ENCODE measurements at regions not wholly inside any gene's neighbourhood (a gene's known extent, or its start where the extent isn't known, plus 50 kb on each side); places are given as distances from the start of the nearest gene placed in this dataset.
A peak's percentile ranks its signal among the peaks of the same experiment; 100 is the strongest.
"Not testable (repeated sequence)": the region's sequence is repeated elsewhere in the genome, so short reads cannot be mapped to it uniquely, and the experiment has no call there.

DNA sequence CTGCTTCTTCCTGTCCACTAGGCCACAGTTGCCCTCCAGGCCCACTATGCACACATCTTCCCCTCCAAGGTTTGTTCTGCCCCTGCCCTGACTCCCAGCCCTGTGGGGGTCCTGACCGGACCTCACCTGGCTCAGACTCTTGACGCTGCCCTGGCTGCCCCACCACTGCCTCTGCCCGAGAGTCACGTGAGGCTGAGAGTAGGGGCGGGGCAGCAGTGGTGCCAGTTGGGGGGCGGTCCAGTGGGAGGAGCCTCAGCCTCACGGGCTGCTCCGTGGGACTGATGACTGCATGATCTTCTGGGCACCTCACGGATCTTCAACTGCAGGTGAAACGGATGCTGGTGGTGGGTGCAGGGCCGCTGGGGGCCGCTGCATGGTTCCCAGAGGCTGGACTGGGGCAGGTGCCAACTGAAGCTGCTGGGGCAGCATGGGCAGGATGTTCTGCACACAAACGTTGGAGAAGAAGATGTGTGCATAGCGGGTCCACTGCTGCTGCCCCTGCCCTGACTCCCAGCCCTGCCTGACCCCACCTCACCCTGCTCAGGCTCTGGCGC lies 77.6 kb downstream of the HHIPL2 start:
- ATAC-seq; intact Hi-C loops (cut with DNase I); DNase-seq (ENCODE audit: missing footprints): not testable (repeated sequence)

DNA sequence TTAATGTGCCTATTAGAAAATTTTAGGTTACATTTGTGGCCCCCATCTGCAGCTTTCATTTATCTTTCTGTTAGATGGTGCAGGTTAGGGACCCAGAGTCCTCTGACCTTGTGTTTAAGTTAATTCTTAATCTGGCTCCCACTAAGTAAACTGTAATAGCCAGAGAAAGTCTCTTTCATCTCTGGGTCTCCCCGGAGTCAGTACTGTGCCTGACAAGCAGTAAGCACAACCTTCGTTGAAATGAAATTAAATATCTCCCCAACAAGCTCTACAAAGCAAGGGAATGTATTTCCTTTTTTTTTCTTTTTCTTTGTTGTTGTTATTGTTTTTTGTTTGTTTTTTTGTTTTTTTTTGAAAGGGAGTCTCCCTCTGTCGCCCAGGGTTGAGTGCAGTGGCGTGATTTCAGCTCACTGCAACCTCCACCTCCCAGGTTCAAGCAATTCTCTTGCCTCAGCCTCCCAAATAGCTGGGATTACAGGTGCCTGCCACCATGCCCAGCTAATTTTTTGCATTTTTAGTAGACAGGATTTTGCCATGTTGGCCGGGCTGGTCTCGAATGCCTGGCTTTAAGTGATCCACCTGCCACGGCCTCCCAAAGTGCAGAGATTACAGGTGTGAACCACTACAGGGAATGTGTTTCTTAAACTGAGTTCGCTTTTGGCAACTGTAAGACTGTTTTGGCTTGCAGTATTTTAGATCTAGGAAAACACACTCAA lies 81.6 kb downstream of the HHIPL2 start:
- no peak for DNase-seq (ENCODE audit: missing footprints)
- no peak for ATAC-seq
- intact Hi-C loops (cut with DNase I) = loop anchor here (5.0 kb wide), 1 partner anchor 656 kb away; no protein-coding TSS in a partner anchor

DNA sequence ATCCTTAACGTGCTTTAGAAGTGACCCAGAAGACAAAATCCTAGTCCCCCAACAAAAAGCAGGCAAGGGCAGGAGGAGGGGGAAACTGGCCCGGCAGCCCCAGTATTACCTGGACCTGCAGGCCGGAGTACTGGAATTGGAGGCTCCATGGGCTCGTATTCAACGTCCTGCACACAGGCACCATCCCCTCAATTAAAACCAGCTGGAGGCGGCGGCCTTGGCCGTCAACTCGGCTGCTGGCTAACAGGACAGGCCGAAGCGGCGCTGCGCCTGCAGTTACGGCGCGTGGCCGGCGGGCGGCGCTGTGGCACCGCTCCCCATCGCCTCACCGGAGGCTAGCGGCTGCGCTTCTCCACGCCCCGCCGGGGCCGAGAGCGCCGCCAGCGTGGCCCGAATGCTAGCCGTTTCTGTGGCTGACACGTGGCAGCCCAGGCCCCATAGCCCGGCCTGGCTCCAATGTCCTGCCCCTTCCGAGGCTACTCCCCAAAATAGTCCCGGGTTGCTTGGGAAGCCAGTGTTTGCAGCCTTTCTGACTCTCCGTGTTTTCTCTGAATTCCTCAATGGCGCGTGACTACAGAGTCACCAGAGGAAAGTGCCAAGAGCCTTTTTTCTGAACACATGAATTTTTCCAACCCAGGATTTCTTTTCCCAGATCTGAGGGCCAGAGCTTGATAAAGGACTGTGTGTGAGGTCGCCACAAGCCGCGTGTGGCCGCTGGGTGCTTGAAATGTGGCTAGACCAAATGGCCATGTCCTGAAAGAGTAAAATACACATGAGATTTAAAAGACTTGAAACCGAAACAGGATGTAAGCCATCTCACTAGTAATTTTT lies 82.5 kb downstream of the HHIPL2 start:
- peak; percentile 94 for DNase-seq (ENCODE audit: missing footprints)
- peak; percentile 100 for ATAC-seq
- intact Hi-C loops (cut with DNase I) = loop anchor here (1.0 to 5.0 kb wide), 3 partner anchors 169 to 657 kb away; partner anchors contain the start of genes AIDA and BROX

DNA sequence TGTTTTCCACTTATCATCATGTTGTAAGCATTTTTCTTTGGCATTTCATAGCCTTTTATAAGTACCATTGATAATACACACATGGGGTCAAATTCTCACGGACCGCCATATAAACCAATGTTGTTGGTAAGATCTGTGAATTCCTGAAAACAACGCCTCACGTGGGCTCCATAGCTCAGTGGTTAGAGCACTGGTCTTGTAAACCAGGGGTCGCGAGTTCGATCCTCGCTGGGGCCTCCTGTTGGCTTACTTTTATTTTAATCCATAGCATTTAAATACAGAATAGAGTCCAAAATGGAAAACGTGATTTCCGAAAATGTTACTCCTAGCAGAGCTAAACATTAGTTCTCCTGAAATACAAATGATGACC lies 83.1 kb downstream of the HHIPL2 start:
- intact Hi-C loops (cut with DNase I) = loop anchor here (1.0 to 5.0 kb wide), 3 partner anchors 169 to 657 kb away; partner anchors contain the start of genes AIDA and BROX
- ATAC-seq = no peak
- DNase-seq (ENCODE audit: missing footprints) = no peak

DNA sequence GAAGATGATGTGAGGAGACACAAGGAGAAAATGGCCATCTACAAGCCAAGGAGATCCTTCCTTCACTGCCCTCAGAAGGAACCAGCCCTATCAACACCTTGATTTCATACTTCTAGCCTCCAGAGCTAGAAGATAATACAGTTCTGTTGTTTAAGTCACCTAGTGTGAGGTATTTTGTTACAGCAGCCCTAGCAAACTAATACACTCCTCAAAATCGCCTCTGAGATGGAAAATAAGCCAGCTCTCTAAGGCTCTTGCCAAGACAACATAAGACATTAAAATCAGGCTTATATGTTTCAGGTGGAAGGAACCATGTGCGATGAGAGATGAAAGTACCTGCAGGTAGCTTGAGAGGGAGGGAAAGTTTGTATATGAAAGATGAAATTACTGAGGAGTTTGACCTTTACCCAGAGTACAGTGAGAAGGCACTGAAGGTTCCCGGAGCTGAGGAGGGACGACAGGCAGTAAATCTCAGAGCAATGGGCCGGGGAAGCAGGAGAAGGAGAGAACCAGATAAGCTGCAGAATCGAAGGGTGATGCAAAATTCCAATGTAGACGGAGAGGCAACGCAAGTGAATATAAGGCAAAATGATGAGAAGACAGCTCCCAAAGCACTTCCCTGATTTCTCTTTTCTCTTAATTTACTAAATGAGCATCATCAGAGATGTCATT lies 84.7 kb downstream of the HHIPL2 start:
- intact Hi-C loops (cut with DNase I) = no loop called here
- ATAC-seq = no peak
- no peak for DNase-seq (ENCODE audit: missing footprints)

DNA sequence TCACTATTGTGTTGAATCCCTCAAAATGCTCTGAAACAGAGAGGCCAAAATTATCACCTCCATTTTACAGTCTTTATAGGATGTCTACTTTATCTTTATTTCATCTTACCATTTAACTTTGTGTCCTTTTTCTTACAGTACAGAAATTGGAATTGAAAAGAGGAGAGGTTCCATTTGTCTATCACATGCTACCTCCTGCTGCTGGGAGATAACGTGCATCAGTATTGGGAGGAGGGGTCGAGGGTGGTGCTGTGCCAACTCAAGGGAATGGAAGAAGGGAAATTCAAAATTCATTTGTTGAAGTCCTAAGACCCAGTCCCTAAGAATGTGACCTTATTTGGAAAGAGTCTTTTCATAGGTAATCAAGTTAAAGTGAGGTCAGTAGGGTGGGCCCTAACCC lies 85.3 kb downstream of the HHIPL2 start:
- intact Hi-C loops (cut with DNase I) = no loop called here
- no peak for DNase-seq (ENCODE audit: missing footprints)
- ATAC-seq = no peak

DNA sequence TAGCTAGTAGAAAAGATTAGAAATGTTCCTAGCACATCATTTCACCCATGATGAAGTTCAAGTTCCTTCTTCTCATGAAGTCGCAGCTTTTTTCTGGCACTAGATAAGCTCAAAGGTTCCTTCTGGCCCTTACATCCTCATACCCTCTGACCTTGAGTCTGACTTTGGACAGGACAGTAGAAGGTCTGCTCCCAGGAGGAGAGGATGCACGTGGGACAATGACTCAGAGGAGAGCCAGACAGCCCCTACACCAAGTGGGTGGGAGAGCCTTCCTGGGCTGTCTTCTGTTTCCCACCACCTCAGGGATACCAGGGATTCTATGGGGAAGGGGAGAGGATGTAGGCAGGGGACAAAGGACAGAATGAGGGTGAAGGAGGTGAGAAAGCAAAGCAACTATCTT lies 86.0 kb downstream of the HHIPL2 start:
- ATAC-seq (no peak), DNase-seq (ENCODE audit: missing footprints) (no peak)
- intact Hi-C loops (cut with DNase I) = no loop called here

DNA sequence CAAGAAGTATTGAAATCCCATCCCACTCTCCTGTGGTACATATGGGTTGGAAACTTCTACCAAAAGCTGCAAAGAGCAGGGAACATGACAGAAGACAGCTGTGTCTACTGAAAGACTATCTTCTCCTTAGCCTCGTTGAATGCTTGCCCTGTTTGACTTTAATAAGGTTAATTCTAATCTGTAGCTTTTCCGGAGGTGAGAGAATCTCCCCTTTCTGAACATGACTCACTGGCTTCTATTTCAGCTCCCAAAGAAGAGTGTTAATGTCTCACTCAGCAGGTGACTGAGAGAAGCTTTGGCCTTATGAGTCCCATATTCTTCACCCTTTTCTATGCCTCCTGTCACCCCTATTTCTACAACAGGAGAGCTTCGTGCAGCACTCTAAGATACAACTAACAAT lies 88.3 kb downstream of the HHIPL2 start:
- intact Hi-C loops (cut with DNase I) = loop anchor here (10.0 kb wide), 1 partner anchor 1585 kb away; the partner anchor contains the start of gene HLX
- no peak for ATAC-seq
- DNase-seq (ENCODE audit: missing footprints) = no peak

DNA sequence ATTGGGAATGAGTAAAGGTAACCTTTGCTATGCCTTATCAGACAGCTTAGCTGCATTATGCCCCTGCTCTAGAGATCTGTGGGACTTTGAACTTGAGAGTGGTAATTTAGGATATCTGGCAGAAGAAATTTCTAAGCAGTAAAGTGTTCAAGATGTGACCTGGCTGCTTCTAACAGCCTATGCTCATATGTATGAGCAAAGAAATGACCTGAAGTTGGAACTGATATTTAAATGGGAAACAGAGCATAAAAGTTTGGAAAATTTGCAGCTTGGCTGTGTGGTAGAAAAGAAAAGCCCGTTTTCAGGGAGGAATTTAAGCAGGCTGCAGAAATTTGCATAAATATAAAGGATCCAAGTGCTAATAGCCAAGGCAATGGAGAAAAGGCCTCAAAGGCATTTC lies 90.4 kb downstream of the HHIPL2 start:
- DNase-seq (ENCODE audit: missing footprints) (no peak), ATAC-seq (no peak)
- intact Hi-C loops (cut with DNase I) = loop anchor here (10.0 kb wide), 1 partner anchor 1583 kb away; the partner anchor contains the start of gene HLX

DNA sequence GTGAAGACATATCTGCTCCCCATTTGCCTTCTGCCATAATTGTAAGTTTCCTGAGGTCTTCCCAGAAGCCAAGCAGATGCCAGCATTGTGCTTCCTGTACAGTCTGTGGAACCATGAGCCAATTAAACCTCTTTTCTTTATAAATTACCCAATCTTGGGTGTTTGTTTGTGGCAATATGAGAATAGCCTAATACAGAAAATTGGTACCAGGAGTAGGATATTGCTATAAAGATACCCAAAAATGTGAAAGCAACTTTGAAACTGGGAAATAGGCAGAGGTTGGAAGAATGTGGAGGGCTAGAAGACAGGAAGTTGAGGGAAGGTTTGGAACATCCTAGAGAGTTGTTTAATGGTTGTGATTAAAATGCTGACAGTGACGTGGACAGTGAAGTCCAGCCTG lies 90.8 kb downstream of the HHIPL2 start:
- intact Hi-C loops (cut with DNase I) = loop anchor here (10.0 kb wide), 1 partner anchor 1582 kb away; the partner anchor contains the start of gene HLX
- DNase-seq (ENCODE audit: missing footprints) (no peak), ATAC-seq (no peak)

DNA sequence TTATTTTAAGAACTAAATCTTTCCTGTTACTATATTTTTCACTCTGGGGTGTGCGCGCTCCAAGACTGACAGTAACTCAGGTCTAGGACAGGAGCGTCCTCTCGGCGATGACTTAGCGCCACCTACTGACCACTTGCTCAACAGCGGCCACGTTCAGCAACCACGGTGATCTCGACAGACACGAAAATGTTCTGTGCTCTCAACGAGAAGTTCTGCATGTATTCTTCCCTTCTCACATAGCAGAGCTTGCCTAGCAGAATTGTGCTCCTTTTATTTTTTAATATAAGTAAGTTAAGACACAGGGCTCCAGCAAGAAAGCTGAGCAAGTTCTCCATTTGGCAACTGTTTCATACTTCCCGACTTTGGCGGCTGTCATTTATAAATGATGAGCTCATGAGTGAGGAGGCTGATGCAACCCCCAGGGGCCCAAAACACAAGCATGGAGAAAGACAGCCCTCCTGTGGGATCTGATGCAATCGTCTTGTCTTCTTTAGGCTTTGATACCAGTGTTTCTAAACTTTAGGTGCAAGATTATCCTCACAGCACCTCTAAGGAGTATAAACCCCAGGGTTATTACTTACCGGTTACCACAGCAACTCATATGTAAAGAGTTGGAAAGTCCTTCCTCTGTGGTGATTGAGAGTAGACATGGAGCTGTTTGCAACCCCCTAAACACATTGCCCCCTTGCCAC lies 92.6 kb downstream of the HHIPL2 start:
- peak; percentile 87 for DNase-seq (ENCODE audit: missing footprints)
- intact Hi-C loops (cut with DNase I) = loop anchor here (2.0 to 10.0 kb wide), 3 partner anchors 359 to 1581 kb away; partner anchors contain the start of gene HLX
- ATAC-seq = peak; percentile 95

DNA sequence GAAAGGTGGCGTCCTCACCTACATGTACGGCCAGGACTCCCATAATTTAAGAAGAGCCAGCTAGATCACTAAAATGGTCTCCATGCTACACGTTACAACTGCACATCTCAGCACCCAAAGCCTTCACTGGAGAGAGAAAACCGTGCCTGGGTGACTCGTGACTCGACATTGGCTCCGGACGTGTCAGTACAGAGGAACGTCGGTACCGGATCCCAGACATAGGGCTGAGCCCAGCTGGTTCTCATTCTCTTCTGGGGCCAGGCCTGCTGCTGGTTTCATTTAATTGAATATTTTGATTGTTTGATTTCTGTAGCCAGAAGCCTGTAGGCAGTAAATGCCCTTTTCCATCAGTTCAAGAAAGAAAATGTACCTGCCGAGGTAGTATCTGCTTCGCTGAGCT lies 93.1 kb downstream of the HHIPL2 start:
- ATAC-seq (peak; percentile 74), DNase-seq (ENCODE audit: missing footprints) (no peak)
- intact Hi-C loops (cut with DNase I) = loop anchor here (2.0 to 10.0 kb wide), 3 partner anchors 358 to 1580 kb away; partner anchors contain the start of gene HLX

DNA sequence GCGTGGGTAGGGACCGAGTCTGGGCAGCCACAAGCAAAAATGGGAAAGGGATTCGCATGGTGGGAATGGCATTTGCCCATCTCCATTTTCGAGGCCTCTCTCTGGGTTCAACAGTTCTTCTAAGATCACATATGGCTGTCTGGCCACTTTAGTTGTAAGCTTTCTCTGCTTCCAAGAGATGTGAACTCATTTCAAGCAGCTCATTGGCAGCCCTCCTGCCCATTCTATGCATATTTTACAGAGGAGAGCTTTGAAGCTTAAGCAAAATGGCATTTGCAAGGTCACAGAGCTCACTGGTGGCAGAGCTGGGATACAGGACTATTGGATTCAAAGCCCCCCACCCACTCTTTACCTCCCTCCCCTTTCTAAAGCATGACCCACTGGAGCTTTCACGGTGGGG lies 93.7 kb downstream of the HHIPL2 start:
- no peak for DNase-seq (ENCODE audit: missing footprints)
- intact Hi-C loops (cut with DNase I) = loop anchor here (2.0 to 10.0 kb wide), 3 partner anchors 357 to 1579 kb away; partner anchors contain the start of gene HLX
- ATAC-seq = no peak

DNA sequence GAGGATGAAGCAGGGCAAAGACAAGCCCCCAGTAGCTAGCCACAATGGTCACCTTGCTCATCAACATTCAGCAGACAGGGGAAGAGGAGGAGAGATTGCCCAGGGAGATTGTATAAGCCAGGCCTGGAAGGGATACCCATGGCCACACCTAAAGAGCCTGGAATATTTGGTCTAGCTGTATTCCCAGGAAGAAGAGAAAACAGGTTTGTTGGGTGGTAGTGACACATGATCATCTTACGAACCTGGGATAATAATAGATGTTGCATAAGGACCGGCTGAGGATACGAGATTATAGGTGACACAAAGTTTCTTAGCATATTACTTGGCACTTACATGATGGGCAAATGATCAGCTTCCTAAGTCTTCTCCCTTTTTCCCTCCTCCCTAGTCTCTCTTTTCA lies 95.9 kb downstream of the HHIPL2 start:
- ATAC-seq (no peak), DNase-seq (ENCODE audit: missing footprints) (no peak)
- intact Hi-C loops (cut with DNase I) = loop anchor here (10.0 kb wide), 1 partner anchor 1577 kb away; the partner anchor contains the start of gene HLX

DNA sequence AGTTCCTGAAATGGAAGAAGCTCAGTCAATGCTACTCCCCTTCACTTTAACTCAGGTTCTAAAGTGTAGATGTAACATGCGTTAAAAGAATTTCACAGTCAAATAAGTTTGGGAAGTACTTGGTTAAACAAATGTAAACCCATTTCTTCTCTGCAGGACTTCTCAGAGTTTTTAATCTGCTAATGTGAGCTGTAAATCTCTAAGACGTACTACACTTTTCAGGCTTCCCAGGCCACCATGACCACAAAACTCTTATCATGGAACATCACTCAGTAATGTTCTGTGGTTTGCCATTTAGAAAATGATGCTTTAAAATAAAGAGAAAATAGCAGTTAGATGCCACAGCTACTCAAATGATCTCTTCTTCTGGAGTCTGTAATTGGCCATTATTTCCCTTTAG lies 104.3 kb downstream of the HHIPL2 start:
- DNase-seq (ENCODE audit: missing footprints) (no peak), ATAC-seq (no peak)
- intact Hi-C loops (cut with DNase I) = no loop called here

DNA sequence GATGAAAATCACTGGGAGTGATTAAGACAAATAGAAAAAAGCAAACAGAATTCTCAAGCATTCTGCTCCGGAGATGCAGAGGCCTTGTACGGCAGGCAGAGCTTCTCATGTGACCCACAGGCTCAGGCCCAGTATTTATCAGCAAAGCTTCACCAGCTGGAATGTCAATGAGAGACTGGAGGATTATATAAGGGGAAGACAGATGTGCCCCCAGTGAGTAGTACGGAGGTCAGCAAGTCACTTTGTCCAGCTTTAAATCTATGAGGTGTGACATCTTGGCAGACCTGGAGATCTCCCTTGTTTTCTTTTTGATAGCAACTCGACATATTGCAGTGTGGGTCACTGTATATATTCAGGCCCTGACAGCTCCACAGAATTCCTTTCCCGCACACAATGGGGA lies 106.8 kb downstream of the HHIPL2 start:
- ATAC-seq (peak; percentile 67), DNase-seq (ENCODE audit: missing footprints) (no peak)
- intact Hi-C loops (cut with DNase I) = no loop called here

DNA sequence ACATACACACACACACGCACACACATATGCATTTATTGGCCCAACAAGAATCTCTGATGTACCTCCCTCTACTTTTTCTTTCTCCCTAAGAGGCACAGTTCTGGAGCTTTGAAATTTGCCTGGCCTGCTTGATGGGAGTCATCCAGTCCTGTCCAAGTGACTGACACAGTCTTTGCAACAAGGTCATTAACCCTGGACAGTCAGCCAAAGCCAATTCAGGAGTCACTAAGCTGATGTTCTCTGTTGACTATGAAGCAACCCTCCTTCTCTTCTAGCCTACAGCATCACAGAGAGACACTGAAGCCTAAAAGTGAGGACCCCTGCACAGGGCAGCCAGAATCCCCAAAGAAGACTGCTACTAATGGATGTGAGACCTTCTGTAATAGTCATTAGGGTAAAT lies 123.1 kb downstream of the HHIPL2 start:
- ATAC-seq (no peak), DNase-seq (ENCODE audit: missing footprints) (no peak)
- intact Hi-C loops (cut with DNase I) = no loop called here

DNA sequence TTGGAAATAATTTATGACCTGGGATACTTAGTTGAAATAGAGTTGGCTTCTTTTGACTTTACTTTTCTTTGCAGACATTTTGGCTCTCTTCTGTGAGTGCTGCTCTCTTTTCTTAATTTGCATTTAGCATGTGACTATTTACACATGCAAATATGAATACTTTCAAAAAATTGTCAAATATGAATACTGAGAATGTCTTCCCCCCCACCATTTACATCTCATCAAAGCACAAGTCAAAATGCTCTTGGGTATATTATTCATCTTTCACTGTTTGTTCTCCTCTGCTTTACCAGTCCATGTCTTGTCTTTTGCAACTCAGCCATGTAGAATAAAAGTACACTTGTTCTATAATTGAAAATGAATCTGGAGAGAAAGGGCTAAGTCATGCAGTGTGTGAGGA lies 126.5 kb downstream of the HHIPL2 start:
- ATAC-seq = no peak
- DNase-seq (ENCODE audit: missing footprints) = no peak
- intact Hi-C loops (cut with DNase I) = no loop called here
